Stimulated activated CD4-positive, alpha-beta T cell treated with anti-CD3 and anti-CD28 coated beads, Interleukin-4, amount 100 ng/mL, for 1 hour (primary cell): ENCODE measurements at regions not wholly inside any gene's neighbourhood (a gene's known extent, or its start where the extent isn't known, plus 50 kb on each side); places are given as distances from the start of the nearest gene placed in this dataset.

ENCODE experiments used
- DNase-seq: peaks from one replicate; pipeline ENCODE4 v3.0.0-alpha.2; 2020

GRCh38 chr22:48851933-48852549 is 975.6 kb downstream of the BRD1 start:
- no peak for DNase-seq

GRCh38 chr22:48850658-48851287 is 976.9 kb downstream of the BRD1 start:
- DNase-seq: no peak

- DNase-seq: no peak
Observed at GRCh38 chr22:48849963-48850657, 977.6 kb downstream of the BRD1 start.

- DNase-seq: no peak
Observed at GRCh38 chr22:48849219-48849912, 978.3 kb downstream of the BRD1 start.

- DNase-seq: no peak
Observed at GRCh38 chr22:48846200-48846599, 981.5 kb downstream of the BRD1 start.

- no peak for DNase-seq
Observed at GRCh38 chr22:48845356-48845936, 982.2 kb downstream of the BRD1 start.

- no peak for DNase-seq
Observed at GRCh38 chr22:48844056-48844675, 983.5 kb downstream of the BRD1 start.

- no peak for DNase-seq
Observed at GRCh38 chr22:48843640-48844039, 984.0 kb downstream of the BRD1 start.

- no peak for DNase-seq
Observed at GRCh38 chr22:48842976-48843375, 984.7 kb downstream of the BRD1 start.

- no peak for DNase-seq
Observed at GRCh38 chr22:48842583-48842945, 985.1 kb downstream of the BRD1 start.

GRCh38 chr22:48841881-48842582 is 985.6 kb downstream of the BRD1 start:
- DNase-seq: no peak

- no peak for DNase-seq
Observed at GRCh38 chr22:48840112-48840949, 987.3 kb downstream of the BRD1 start.

GRCh38 chr22:48838846-48839730 is 988.6 kb downstream of the BRD1 start:
- DNase-seq: no peak

- no peak for DNase-seq
Observed at GRCh38 chr22:48838376-48838775, 989.3 kb downstream of the BRD1 start.

GRCh38 chr22:48837341-48837935 is 990.2 kb downstream of the BRD1 start:
- no peak for DNase-seq

GRCh38 chr22:48836673-48837340 is 990.9 kb downstream of the BRD1 start:
- no peak for DNase-seq

GRCh38 chr22:48835857-48836672 is 991.6 kb downstream of the BRD1 start:
- no peak for DNase-seq

- no peak for DNase-seq
Observed at GRCh38 chr22:48835364-48835763, 992.3 kb downstream of the BRD1 start.
